ENCODE measurements at regions not wholly inside any gene's neighbourhood (a gene's known extent, or its start where the extent isn't known, plus 50 kb on each side); places are given as distances from the start of the nearest gene placed in this dataset.

GRCh38 chr3:193890016-193890897, 245.7 kb upstream of the HES1 start:
- Histone ChIP-seq H3K4me3 (ENCODE audit: low read depth in 1 of 2, low read length in 2 of 2) (no peak overlapping the region), H3K9ac (ENCODE audit: low read length) (no peak overlapping the region), H3K4me1 (ENCODE audit: insufficient read depth, low read length) (no peaks in the 10 kb centered on the region), H3K9me3 (ENCODE audit: low read length) (no peaks in the 10 kb centered on the region), H3K36me3 (ENCODE audit: insufficient read depth, low read length) (no peaks in the 10 kb centered on the region), H3K27me3 (ENCODE audit: control insufficient read depth in 1 of 2, insufficient read depth in 2 of 2, low read length in 2 of 2) (no peaks in the 10 kb centered on the region), H3K27ac (ENCODE audit: low read depth, low read length) (no peak overlapping the region)

- Histone ChIP-seq H3K27me3 (ENCODE audit: control insufficient read depth in 1 of 2, insufficient read depth in 2 of 2, low read length in 2 of 2) (no peaks in the 10 kb centered on the region), H3K27ac (ENCODE audit: low read depth, low read length) (no peak overlapping the region), H3K4me1 (ENCODE audit: insufficient read depth, low read length) (no peaks in the 10 kb centered on the region), H3K9ac (ENCODE audit: low read length) (no peak overlapping the region), H3K4me3 (ENCODE audit: low read depth in 1 of 2, low read length in 2 of 2) (no peak overlapping the region), H3K36me3 (ENCODE audit: insufficient read depth, low read length) (no peaks in the 10 kb centered on the region), H3K9me3 (ENCODE audit: low read length) (no peaks in the 10 kb centered on the region)
Observed at GRCh38 chr3:193894121-193894863, 241.7 kb upstream of the HES1 start.

- H3K27me3 ChIP-seq (ENCODE audit: control insufficient read depth in 1 of 2, insufficient read depth in 2 of 2, low read length in 2 of 2) = no peaks in the 10 kb centered on the region
- H3K36me3 ChIP-seq (ENCODE audit: insufficient read depth, low read length) = no peaks in the 10 kb centered on the region
- H3K9me3 ChIP-seq (ENCODE audit: low read length) = no peaks in the 10 kb centered on the region
- no peak overlapping the region for H3K4me3 ChIP-seq (ENCODE audit: low read depth in 1 of 2, low read length in 2 of 2)
- no peak overlapping the region for H3K9ac ChIP-seq (ENCODE audit: low read length)
- no peak overlapping the region for H3K27ac ChIP-seq (ENCODE audit: low read depth, low read length)
- H3K4me1 ChIP-seq (ENCODE audit: insufficient read depth, low read length) = no peaks in the 10 kb centered on the region
Observed at GRCh38 chr3:193895409-193895808, 240.5 kb upstream of the HES1 start.

GRCh38 chr3:193896419-193896818, 239.5 kb upstream of the HES1 start:
- Histone ChIP-seq H3K4me3 (ENCODE audit: low read depth in 1 of 2, low read length in 2 of 2) (no peak overlapping the region), H3K27me3 (ENCODE audit: control insufficient read depth in 1 of 2, insufficient read depth in 2 of 2, low read length in 2 of 2) (no peaks in the 10 kb centered on the region), H3K9ac (ENCODE audit: low read length) (no peak overlapping the region), H3K27ac (ENCODE audit: low read depth, low read length) (no peak overlapping the region), H3K36me3 (ENCODE audit: insufficient read depth, low read length) (no peaks in the 10 kb centered on the region), H3K4me1 (ENCODE audit: insufficient read depth, low read length) (no peaks in the 10 kb centered on the region), H3K9me3 (ENCODE audit: low read length) (no peaks in the 10 kb centered on the region)

- H3K9ac ChIP-seq (ENCODE audit: low read length) = no peak overlapping the region
- H3K4me3 ChIP-seq (ENCODE audit: low read depth in 1 of 2, low read length in 2 of 2) = no peak overlapping the region
- H3K27me3 ChIP-seq (ENCODE audit: control insufficient read depth in 1 of 2, insufficient read depth in 2 of 2, low read length in 2 of 2) = no peaks in the 10 kb centered on the region
- no peak overlapping the region for H3K27ac ChIP-seq (ENCODE audit: low read depth, low read length)
- no peaks in the 10 kb centered on the region for H3K36me3 ChIP-seq (ENCODE audit: insufficient read depth, low read length)
- H3K4me1 ChIP-seq (ENCODE audit: insufficient read depth, low read length) = no peaks in the 10 kb centered on the region
- no peaks in the 10 kb centered on the region for H3K9me3 ChIP-seq (ENCODE audit: low read length)
Observed at GRCh38 chr3:193897288-193897687, 238.7 kb upstream of the HES1 start.

- Histone ChIP-seq H3K9ac (ENCODE audit: low read length) (no peak overlapping the region), H3K36me3 (ENCODE audit: insufficient read depth, low read length) (no peaks in the 10 kb centered on the region), H3K27ac (ENCODE audit: low read depth, low read length) (no peak overlapping the region), H3K4me3 (ENCODE audit: low read depth in 1 of 2, low read length in 2 of 2) (no peak overlapping the region), H3K4me1 (ENCODE audit: insufficient read depth, low read length) (no peaks in the 10 kb centered on the region), H3K9me3 (ENCODE audit: low read length) (no peaks in the 10 kb centered on the region), H3K27me3 (ENCODE audit: control insufficient read depth in 1 of 2, insufficient read depth in 2 of 2, low read length in 2 of 2) (no peaks in the 10 kb centered on the region)
Observed at GRCh38 chr3:193897731-193898180, 238.2 kb upstream of the HES1 start.

- no peak overlapping the region for H3K4me3 ChIP-seq (ENCODE audit: low read depth in 1 of 2, low read length in 2 of 2)
- H3K9ac ChIP-seq (ENCODE audit: low read length) = no peak overlapping the region
- H3K9me3 ChIP-seq (ENCODE audit: low read length) = no peaks in the 10 kb centered on the region
- H3K27me3 ChIP-seq (ENCODE audit: control insufficient read depth in 1 of 2, insufficient read depth in 2 of 2, low read length in 2 of 2) = no peaks in the 10 kb centered on the region
- H3K27ac ChIP-seq (ENCODE audit: low read depth, low read length) = no peak overlapping the region
- no peaks in the 10 kb centered on the region for H3K36me3 ChIP-seq (ENCODE audit: insufficient read depth, low read length)
- H3K4me1 ChIP-seq (ENCODE audit: insufficient read depth, low read length) = no peaks in the 10 kb centered on the region
Observed at GRCh38 chr3:193899001-193899400, 236.9 kb upstream of the HES1 start.

GRCh38 chr3:193901007-193901406, 234.9 kb upstream of the HES1 start:
- H3K4me1 ChIP-seq (ENCODE audit: insufficient read depth, low read length) = no peaks in the 10 kb centered on the region
- H3K36me3 ChIP-seq (ENCODE audit: insufficient read depth, low read length) = no peaks in the 10 kb centered on the region
- H3K27me3 ChIP-seq (ENCODE audit: control insufficient read depth in 1 of 2, insufficient read depth in 2 of 2, low read length in 2 of 2) = no peaks in the 10 kb centered on the region
- H3K9me3 ChIP-seq (ENCODE audit: low read length) = no peaks in the 10 kb centered on the region
- no peak overlapping the region for H3K9ac ChIP-seq (ENCODE audit: low read length)
- H3K4me3 ChIP-seq (ENCODE audit: low read depth in 1 of 2, low read length in 2 of 2) = no peak overlapping the region
- H3K27ac ChIP-seq (ENCODE audit: low read depth, low read length) = no peak overlapping the region

GRCh38 chr3:193902607-193903511, 233.1 kb upstream of the HES1 start:
- Histone ChIP-seq H3K4me3 (ENCODE audit: low read depth in 1 of 2, low read length in 2 of 2) (no peak overlapping the region), H3K9me3 (ENCODE audit: low read length) (no peaks in the 10 kb centered on the region), H3K27me3 (ENCODE audit: control insufficient read depth in 1 of 2, insufficient read depth in 2 of 2, low read length in 2 of 2) (no peaks in the 10 kb centered on the region)

GRCh38 chr3:193903512-193903817, 232.5 kb upstream of the HES1 start:
- H3K27ac ChIP-seq (ENCODE audit: low read depth, low read length) = no peak overlapping the region

More at GRCh38 chr3:193902607-193903511, 233.1 kb upstream of the HES1 start:
- Histone ChIP-seq H3K27ac (ENCODE audit: low read depth, low read length) (no peak overlapping the region), H3K9ac (ENCODE audit: low read length) (no peak overlapping the region), H3K36me3 (ENCODE audit: insufficient read depth, low read length) (no peaks in the 10 kb centered on the region), H3K4me1 (ENCODE audit: insufficient read depth, low read length) (no peaks in the 10 kb centered on the region)

GRCh38 chr3:193903966-193904365, 232.0 kb upstream of the HES1 start:
- Histone ChIP-seq H3K36me3 (ENCODE audit: insufficient read depth, low read length) (no peaks in the 10 kb centered on the region), H3K9ac (ENCODE audit: low read length) (no peak overlapping the region), H3K9me3 (ENCODE audit: low read length) (no peaks in the 10 kb centered on the region), H3K27ac (ENCODE audit: low read depth, low read length) (no peak overlapping the region), H3K4me1 (ENCODE audit: insufficient read depth, low read length) (no peaks in the 10 kb centered on the region), H3K4me3 (ENCODE audit: low read depth in 1 of 2, low read length in 2 of 2) (no peak overlapping the region), H3K27me3 (ENCODE audit: control insufficient read depth in 1 of 2, insufficient read depth in 2 of 2, low read length in 2 of 2) (no peaks in the 10 kb centered on the region)

More at GRCh38 chr3:193903512-193903817, 232.5 kb upstream of the HES1 start:
- no peaks in the 10 kb centered on the region for H3K36me3 ChIP-seq (ENCODE audit: insufficient read depth, low read length)
- no peaks in the 10 kb centered on the region for H3K4me1 ChIP-seq (ENCODE audit: insufficient read depth, low read length)
- no peaks in the 10 kb centered on the region for H3K27me3 ChIP-seq (ENCODE audit: control insufficient read depth in 1 of 2, insufficient read depth in 2 of 2, low read length in 2 of 2)
- no peak overlapping the region for H3K4me3 ChIP-seq (ENCODE audit: low read depth in 1 of 2, low read length in 2 of 2)
- no peak overlapping the region for H3K9ac ChIP-seq (ENCODE audit: low read length)
- no peaks in the 10 kb centered on the region for H3K9me3 ChIP-seq (ENCODE audit: low read length)
